HCT116 (cell line): ENCODE measurements at regions not wholly inside any gene's neighbourhood (a gene's known extent, or its start where the extent isn't known, plus 50 kb on each side); places are given as distances from the start of the nearest gene placed in this dataset.

ENCODE experiments used
- ATAC-seq: fragments of 200-7000 bp; cut with Tn5 transposase; 2 replicates; pipeline ENCODE4 v1.9.1; 2020; ENCODE audit warnings: mild to moderate bottlenecking, moderate library complexity
- BruUV-seq: library from RNA; stranded (reverse); fragments of 400-500 nt; replicated peaks from 2 replicates; lab custom pipeline; 2021; lab: Mats Ljungman, UMichigan
- CTCF ChIA-PET: fragments of 300-600 bp; sonication (Branson Sonifier 250); formaldehyde crosslinking; loops from one replicate; lab custom pipeline; 2021; ENCODE audit warnings: antibody characterized with exemption; lab: Charles Lee
- POLR2A ChIA-PET: fragments of 300-600, 350-600 bp; sonication (Branson Sonifier 250); formaldehyde crosslinking; loops from one replicate; lab custom pipeline; 2021; ENCODE audit warnings: antibody characterized with exemption; lab: Charles Lee
- RAD21 ChIA-PET, 2 experiments: fragments of 300-600 bp; sonication (Branson Sonifier 250); formaldehyde crosslinking; loops; one replicate each; lab custom pipeline; 2023; ENCODE audit warnings: low total read pairs in 2 of 2; ENCODE audit not compliant: uncharacterized antibody in 2 of 2, unreplicated experiment in 2 of 2, low non-redundant PET in 1 of 2; lab: Charles Lee
- DNase-seq: peaks from one replicate; pipeline ENCODE4 v3.0.0-alpha.2; 2010; ENCODE audit warnings: low read depth, low spot score
- H2AFZ ChIP-seq: fragments of 200-600 bp; shearing (Covaris generic), sonication (generic); 2 replicates; pipeline ENCODE4 v1.6.1; 2017; ENCODE audit warnings: low read depth, mixed run types, mixed read lengths, antibody characterized with exemption, low read length; ENCODE audit not compliant: poor library complexity, severe bottlenecking
- H3K27ac ChIP-seq: 2 replicates; pipeline ENCODE4 v1.5.1; 2012; ENCODE audit warnings: low read depth, low read length
- H3K27me3 ChIP-seq: fragments of 200-600 bp; sonication (generic); 2 replicates; pipeline ENCODE4 v1.6.1; 2016; ENCODE audit warnings: mixed run types, low read length, mixed read lengths; ENCODE audit not compliant: insufficient read depth
- H3K36me3 ChIP-seq, 2 experiments: fragments of 200-500 bp in 1 of 2; fragments of 200-600 bp in 1 of 2; sonication (Bioruptor generic) in 1 of 2; sonication (generic) in 1 of 2; 2 replicates each; pipeline versions ENCODE4 v1.5.1 to v1.6.1; 2014 to 2016; ENCODE audit warnings: low read length in 2 of 2, inconsistent platforms in 1 of 2, mixed read lengths in 1 of 2, mixed run types in 1 of 2; ENCODE audit not compliant: insufficient read depth in 2 of 2, control insufficient read depth in 1 of 2
- H3K4me1 ChIP-seq, 2 experiments: fragments of 200-600 bp in 1 of 2; sonication (generic) in 1 of 2; 2 replicates each; pipeline versions ENCODE4 v1.5.1 to v1.6.1; 2012 to 2017; ENCODE audit warnings: low read length in 2 of 2, inconsistent platforms in 1 of 2, mild to moderate bottlenecking in 1 of 2, mixed read lengths in 1 of 2, mixed run types in 1 of 2, moderate library complexity in 1 of 2; ENCODE audit not compliant: insufficient read depth in 2 of 2, control insufficient read depth in 1 of 2
- H3K4me2 ChIP-seq: fragments of 200-600 bp; sonication (generic); 2 replicates; pipeline ENCODE4 v1.6.1; 2017; ENCODE audit warnings: mixed run types, low read length, mixed read lengths
- H3K4me3 ChIP-seq, 2 experiments: fragments of 200-600 bp in 1 of 2; sonication (generic) in 1 of 2; replicated peaks in 1 of 2; 2 replicates each; pipeline ENCODE4 v1.5.1; 2011 to 2016; ENCODE audit warnings: low read length in 2 of 2, control low read depth in 1 of 2, low read depth in 1 of 2, mild to moderate bottlenecking in 1 of 2, mixed read lengths in 1 of 2, mixed run types in 1 of 2
- H3K79me2 ChIP-seq: fragments of 200-600 bp; sonication (generic); 2 replicates; pipeline ENCODE4 v1.6.1; 2017; ENCODE audit warnings: mild to moderate bottlenecking, mixed run types, low read length, moderate library complexity, mixed read lengths; ENCODE audit not compliant: insufficient read depth
- H3K9ac ChIP-seq: fragments of 200-600 bp; sonication (generic); 2 replicates; pipeline ENCODE4 v1.6.1; 2016; ENCODE audit warnings: low read length, mixed read lengths
- H3K9me2 ChIP-seq: fragments of 200-600 bp; sonication (generic), shearing (Covaris generic); 2 replicates; pipeline ENCODE4 v1.6.1; 2017; ENCODE audit warnings: mixed run types, mild to moderate bottlenecking, moderate library complexity; ENCODE audit not compliant: insufficient read depth
- H3K9me3 ChIP-seq, 2 experiments: fragments of 200-500 bp in 1 of 2; fragments of 200-600 bp in 1 of 2; sonication (Bioruptor generic) in 1 of 2; sonication (generic) in 1 of 2; 2 replicates each; pipeline ENCODE4 v1.6.1; 2014 to 2017; ENCODE audit warnings: low read length in 2 of 2, mixed read lengths in 2 of 2, inconsistent platforms in 1 of 2, low read depth in 1 of 2, mild to moderate bottlenecking in 1 of 2, mixed run types in 1 of 2, moderate library complexity in 1 of 2; ENCODE audit not compliant: control insufficient read depth in 1 of 2, insufficient read depth in 1 of 2
- H4K20me1 ChIP-seq: fragments of 200-600 bp; sonication (generic), shearing (Covaris generic); 2 replicates; pipeline ENCODE4 v1.6.1; 2017; ENCODE audit warnings: mixed run types, mild to moderate bottlenecking, moderate library complexity; ENCODE audit not compliant: insufficient read depth
- CBX3 ChIP-seq: IDR thresholded peaks from 2 replicates; pipeline ENCODE4 v1.6.1; 2012; ENCODE audit warnings: low read depth
- EGR1 ChIP-seq: IDR thresholded peaks from 2 replicates; pipeline ENCODE4 v1.6.1; 2012; ENCODE audit warnings: low read depth
- ELF1 ChIP-seq: IDR thresholded peaks from 2 replicates; pipeline ENCODE4 v1.6.1; 2012; ENCODE audit warnings: low read depth, borderline replicate concordance
- EZH2 ChIP-seq: fragments of 200-600 bp; sonication (generic); IDR thresholded peaks from 2 replicates; pipeline ENCODE4 v1.6.1; 2017; ENCODE audit warnings: antibody characterized with exemption, mixed run types
- EZH2phosphoT487 ChIP-seq: fragments of 200-600 bp; IDR thresholded peaks from 2 replicates; pipeline ENCODE4 v1.6.1; 2018; ENCODE audit warnings: antibody characterized with exemption, borderline replicate concordance
- JUND ChIP-seq: IDR thresholded peaks from 2 replicates; pipeline ENCODE4 v1.6.1; 2012
- POLR2A ChIP-seq: IDR thresholded peaks from 2 replicates; pipeline ENCODE4 v1.7.0; 2011; ENCODE audit warnings: borderline replicate concordance; ENCODE audit not compliant: insufficient read depth, insufficient read length; ENCODE audit errors: extremely low read depth
- POLR2AphosphoS5 ChIP-seq: IDR thresholded peaks from 2 replicates; pipeline ENCODE4 v1.6.1; 2011; ENCODE audit warnings: mild to moderate bottlenecking, low read depth, low read length, moderate library complexity
- RAD21 ChIP-seq: IDR thresholded peaks from 2 replicates; pipeline ENCODE4 v1.6.1; 2012; ENCODE audit warnings: low read depth, mild to moderate bottlenecking
- SIN3A ChIP-seq: IDR thresholded peaks from 2 replicates; pipeline ENCODE4 v1.6.1; 2012; ENCODE audit warnings: low read depth
- SP1 ChIP-seq: IDR thresholded peaks from 2 replicates; pipeline ENCODE4 v1.6.1; 2012; ENCODE audit warnings: low read depth
- SRF ChIP-seq: IDR thresholded peaks from 2 replicates; pipeline ENCODE4 v1.6.1; 2012; ENCODE audit warnings: low read depth
- YY1 ChIP-seq: IDR thresholded peaks from 2 replicates; pipeline ENCODE4 v1.6.1; 2011; ENCODE audit warnings: low read length, low read depth, moderate library complexity, mild to moderate bottlenecking; ENCODE audit not compliant: insufficient replicate concordance; ENCODE audit errors: extremely low read depth
- ZNF274 ChIP-seq: fragments of 200-500 bp; sonication (Bioruptor generic); IDR thresholded peaks from 2 replicates; pipeline ENCODE4 v1.6.1; 2014; ENCODE audit warnings: mild to moderate bottlenecking, low read depth, low read length, inconsistent platforms
- intact Hi-C: fragments of 100-400 bp; cut with micrococcal nuclease; formaldehyde crosslinking; loops from 2 replicates; pipeline ENCODE4 v1.10.0; 2022
- TF ChIP-seq, protein P1 (sequence below), 3 experiments: fragments of 200-600 bp in 1 of 3; sonication (generic) in 1 of 3; IDR thresholded peaks in 2 of 3; conservative IDR thresholded peaks in 1 of 3; 2 replicates each; pipeline ENCODE4 v1.5.1; 2012 to 2017; ENCODE audit warnings: low read depth in 2 of 3, low read length in 2 of 3, antibody characterized with exemption in 1 of 3, borderline replicate concordance in 1 of 3, control low read depth in 1 of 3, mild to moderate bottlenecking in 1 of 3, mixed read lengths in 1 of 3, mixed run types in 1 of 3, moderate library complexity in 1 of 3; ENCODE audit not compliant: insufficient read depth in 1 of 3
- TF ChIP-seq, protein P2 (sequence below): IDR thresholded peaks from 2 replicates; pipeline ENCODE4 v1.6.1; 2012

GRCh38 chr18:39752351-39752750 lies 2186.8 kb upstream of the CELF4 start:
- H3K4me2 ChIP-seq: no peak overlapping the region
- H3K36me3 ChIP-seq: no peaks in the 10 kb centered on the region
- H3K4me1 ChIP-seq: no peaks in the 10 kb centered on the region
- no peaks in the 10 kb centered on the region for H4K20me1 ChIP-seq
- H3K9me3 ChIP-seq: peaks cover 3 to 8% of the 10 kb centered on the region in 2 experiments; a peak in 1 of 4 replicates
- no peaks in the 10 kb centered on the region for H3K27me3 ChIP-seq
- CTCF ChIA-PET: no interaction called here
- RAD21 ChIA-PET: no interaction called here
- BruUV-seq: no TSS peak
- TF ChIP-seq SIN3A (no peak), EZH2phosphoT487 (no peak), ELF1 (no peak), SP1 (no peak), EGR1 (no peak), SRF (no peak), EZH2 (no peak), CBX3 (no peak), POLR2AphosphoS5 (no peak), YY1 (no peak), ZNF274 (no peak), RAD21 (no peak), POLR2A (no peak), JUND (no peak)
- TF ChIP-seq, protein P1, sequence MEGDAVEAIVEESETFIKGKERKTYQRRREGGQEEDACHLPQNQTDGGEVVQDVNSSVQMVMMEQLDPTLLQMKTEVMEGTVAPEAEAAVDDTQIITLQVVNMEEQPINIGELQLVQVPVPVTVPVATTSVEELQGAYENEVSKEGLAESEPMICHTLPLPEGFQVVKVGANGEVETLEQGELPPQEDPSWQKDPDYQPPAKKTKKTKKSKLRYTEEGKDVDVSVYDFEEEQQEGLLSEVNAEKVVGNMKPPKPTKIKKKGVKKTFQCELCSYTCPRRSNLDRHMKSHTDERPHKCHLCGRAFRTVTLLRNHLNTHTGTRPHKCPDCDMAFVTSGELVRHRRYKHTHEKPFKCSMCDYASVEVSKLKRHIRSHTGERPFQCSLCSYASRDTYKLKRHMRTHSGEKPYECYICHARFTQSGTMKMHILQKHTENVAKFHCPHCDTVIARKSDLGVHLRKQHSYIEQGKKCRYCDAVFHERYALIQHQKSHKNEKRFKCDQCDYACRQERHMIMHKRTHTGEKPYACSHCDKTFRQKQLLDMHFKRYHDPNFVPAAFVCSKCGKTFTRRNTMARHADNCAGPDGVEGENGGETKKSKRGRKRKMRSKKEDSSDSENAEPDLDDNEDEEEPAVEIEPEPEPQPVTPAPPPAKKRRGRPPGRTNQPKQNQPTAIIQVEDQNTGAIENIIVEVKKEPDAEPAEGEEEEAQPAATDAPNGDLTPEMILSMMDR (IDR thresholded peaks at IDR 0.05 in 2 of 3, conservative IDR thresholded peaks at IDR 0.05 in 1 of 3; ENCODE audit: borderline replicate concordance in 1 of 3, insufficient read depth in 1 of 3, low read depth in 2 of 3, low read length in 2 of 3): no peak
- TF ChIP-seq, protein P2, sequence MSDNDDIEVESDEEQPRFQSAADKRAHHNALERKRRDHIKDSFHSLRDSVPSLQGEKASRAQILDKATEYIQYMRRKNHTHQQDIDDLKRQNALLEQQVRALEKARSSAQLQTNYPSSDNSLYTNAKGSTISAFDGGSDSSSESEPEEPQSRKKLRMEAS: no peak
- intact Hi-C loops: no loop called here
- ATAC-seq (no peak), DNase-seq (no peak)
- H2AFZ ChIP-seq: no peak overlapping the region
- POLR2A ChIA-PET: no interaction called here
- H3K4me3 ChIP-seq: no peak overlapping the region
- no peaks in the 10 kb centered on the region for H3K9me2 ChIP-seq
- H3K79me2 ChIP-seq: peaks cover 3% of the 10 kb centered on the region; the same call in 1 of the 2 replicates
- H3K9ac ChIP-seq: no peak overlapping the region
- H3K27ac ChIP-seq: no peak overlapping the region
